HG02623 (cell line): ENCODE measurements at regions not wholly inside any gene's neighbourhood (a gene's known extent, or its start where the extent isn't known, plus 50 kb on each side); places are given as distances from the start of the nearest gene placed in this dataset.

Experiments
- ATAC-seq: cut with Tn5 transposase; IDR thresholded peaks from one replicate; pipeline ENCODE4 v1.9.1; 2021; ENCODE audit warnings: moderate library complexity; ENCODE audit not compliant: unreplicated experiment

GRCh38 chr10:78950656-78951587, 117.8 kb upstream of the ZMIZ1 start:
- ATAC-seq = no peak

- ATAC-seq = no peak
Observed at GRCh38 chr10:78952030-78952429, 116.7 kb upstream of the ZMIZ1 start.

- ATAC-seq = no peak
Observed at GRCh38 chr10:78952686-78953085, 116.1 kb upstream of the ZMIZ1 start.

- no peak for ATAC-seq
Observed at GRCh38 chr10:78953113-78953798, 115.5 kb upstream of the ZMIZ1 start.

GRCh38 chr10:78953799-78954297, 114.9 kb upstream of the ZMIZ1 start:
- no peak for ATAC-seq

- ATAC-seq = no peak
Observed at GRCh38 chr10:78954689-78955088, 114.1 kb upstream of the ZMIZ1 start.

DNA sequence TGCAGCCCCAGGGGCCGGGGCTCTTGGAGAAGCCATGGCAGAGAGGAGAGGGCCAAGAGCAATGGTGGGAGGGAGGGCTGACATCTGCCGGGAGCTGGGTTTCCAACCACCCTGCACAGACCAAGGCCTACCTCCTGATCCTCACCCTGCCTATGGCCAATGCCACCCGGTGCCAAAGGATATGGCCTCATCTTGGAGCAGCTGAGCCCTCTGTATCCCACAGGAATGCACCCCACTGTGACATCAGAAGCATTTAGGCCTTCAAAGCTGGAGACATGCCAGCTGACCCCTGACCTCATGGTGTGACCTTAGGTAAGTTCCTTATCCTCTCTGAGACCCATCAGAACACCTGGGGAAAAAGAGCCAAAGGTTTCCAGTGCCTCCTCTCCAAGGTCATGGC, 113.6 kb upstream of the ZMIZ1 start:
- no peak for ATAC-seq

GRCh38 chr10:78956391-78956790, 112.4 kb upstream of the ZMIZ1 start:
- no peak for ATAC-seq

GRCh38 chr10:78957471-78958039, 111.2 kb upstream of the ZMIZ1 start:
- ATAC-seq = no peak

GRCh38 chr10:78959217-78959923, 109.4 kb upstream of the ZMIZ1 start:
- ATAC-seq = no peak

DNA sequence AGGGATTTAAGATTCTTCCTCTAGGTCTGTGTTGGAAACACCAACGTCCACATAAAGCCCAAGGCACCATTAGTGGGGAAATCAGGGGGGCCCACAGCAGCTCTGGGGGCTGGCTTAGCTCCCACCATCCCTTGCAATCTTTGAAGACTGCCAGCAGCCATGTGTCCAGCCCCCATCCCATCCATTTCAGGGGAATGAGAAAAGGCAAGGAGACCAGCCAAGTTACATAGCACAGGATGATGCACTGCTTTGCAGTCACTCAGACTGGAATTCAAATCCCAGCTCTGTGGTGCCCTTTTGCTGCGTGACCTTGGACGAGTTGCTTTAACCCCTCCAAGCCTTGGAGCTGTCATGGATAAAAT, 108.9 kb upstream of the ZMIZ1 start:
- ATAC-seq = no peak

DNA sequence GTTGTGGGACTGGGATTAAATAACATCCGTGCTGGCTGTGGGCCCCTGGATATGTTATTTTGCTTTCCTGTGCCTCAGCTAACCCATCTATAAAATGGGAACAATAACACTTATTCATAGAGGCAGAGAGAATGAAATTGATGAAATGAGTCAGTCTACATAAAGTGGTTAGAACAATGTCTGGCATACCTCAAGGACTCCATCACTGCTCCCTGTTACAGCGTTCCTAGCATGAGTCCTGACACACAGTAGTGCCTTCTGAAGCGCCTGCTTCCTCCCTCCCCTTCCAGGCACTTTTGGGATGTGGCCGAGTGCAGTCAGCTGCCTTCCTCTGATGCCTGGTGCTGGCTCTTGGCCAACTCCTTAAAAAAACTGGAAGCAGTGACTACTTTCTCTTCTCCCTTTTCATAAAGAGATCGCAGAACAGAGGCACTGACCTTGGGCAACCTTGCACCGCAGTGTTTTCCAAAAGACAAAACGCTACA, 108.4 kb upstream of the ZMIZ1 start:
- ATAC-seq = no peak

GRCh38 chr10:78961760-78962159, 107.0 kb upstream of the ZMIZ1 start:
- no peak for ATAC-seq

GRCh38 chr10:78963074-78964034, 105.4 kb upstream of the ZMIZ1 start:
- no peak for ATAC-seq

DNA sequence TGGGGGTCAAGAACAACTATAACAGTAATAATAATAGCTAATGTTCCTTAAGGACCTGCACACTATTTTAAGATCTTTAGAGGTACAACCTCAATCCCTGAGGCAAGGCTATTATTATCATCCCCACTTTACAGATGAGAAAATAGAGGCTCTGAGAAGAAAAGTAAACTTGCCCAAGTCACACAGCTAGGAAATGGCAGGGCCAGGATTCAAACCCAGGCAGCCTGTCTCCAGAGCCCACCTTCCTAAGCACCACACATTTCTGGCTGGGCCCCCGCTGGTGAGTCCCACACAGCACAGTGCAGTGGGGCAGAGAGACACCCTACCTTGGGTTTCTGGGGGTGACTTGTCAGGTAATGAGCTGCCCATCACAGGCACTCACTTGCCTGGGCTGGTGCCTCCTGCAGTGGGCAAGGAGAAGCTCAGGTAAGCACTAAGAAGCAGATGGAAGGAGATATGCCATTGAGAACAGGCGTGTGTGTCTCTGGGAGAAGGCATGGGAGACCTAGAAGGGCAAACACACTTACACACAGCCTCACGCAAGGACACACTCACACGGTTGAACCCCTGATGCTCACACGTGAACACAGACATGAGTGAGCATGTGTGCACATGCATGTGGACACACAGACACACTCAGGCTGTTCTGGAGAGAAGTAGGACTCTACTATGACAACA, 104.4 kb upstream of the ZMIZ1 start:
- ATAC-seq = no peak

- ATAC-seq = no peak
Observed at GRCh38 chr10:78964952-78965633, 103.7 kb upstream of the ZMIZ1 start.

DNA sequence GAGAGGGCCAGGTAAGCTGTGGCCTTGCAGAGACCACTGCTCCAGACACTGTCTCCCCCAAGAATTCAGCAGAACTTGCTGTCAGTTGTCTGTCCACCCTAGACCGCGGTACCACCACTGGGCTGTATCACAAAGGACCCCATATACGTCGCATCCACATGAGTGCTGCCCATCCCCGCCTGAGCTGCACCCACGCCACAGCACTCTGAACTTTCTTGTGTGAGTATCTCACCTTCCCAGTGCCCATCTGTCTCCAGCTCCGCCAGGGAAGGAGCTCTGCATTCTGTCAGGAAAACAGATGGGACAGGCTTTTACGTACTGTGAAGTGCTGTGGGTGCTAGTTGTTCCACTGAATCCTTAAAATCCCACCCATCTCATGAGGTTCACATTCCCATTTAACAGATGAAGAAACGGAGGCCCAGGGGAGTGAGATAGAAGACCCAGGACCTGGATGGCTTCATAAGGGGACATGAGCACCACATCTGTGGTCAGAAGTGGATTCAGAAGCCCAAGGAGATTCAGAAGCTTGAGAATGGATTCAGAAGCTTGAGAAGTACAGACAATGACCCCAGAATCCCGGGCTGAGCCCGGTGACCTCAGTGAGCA, 102.5 kb upstream of the ZMIZ1 start:
- no peak for ATAC-seq

DNA sequence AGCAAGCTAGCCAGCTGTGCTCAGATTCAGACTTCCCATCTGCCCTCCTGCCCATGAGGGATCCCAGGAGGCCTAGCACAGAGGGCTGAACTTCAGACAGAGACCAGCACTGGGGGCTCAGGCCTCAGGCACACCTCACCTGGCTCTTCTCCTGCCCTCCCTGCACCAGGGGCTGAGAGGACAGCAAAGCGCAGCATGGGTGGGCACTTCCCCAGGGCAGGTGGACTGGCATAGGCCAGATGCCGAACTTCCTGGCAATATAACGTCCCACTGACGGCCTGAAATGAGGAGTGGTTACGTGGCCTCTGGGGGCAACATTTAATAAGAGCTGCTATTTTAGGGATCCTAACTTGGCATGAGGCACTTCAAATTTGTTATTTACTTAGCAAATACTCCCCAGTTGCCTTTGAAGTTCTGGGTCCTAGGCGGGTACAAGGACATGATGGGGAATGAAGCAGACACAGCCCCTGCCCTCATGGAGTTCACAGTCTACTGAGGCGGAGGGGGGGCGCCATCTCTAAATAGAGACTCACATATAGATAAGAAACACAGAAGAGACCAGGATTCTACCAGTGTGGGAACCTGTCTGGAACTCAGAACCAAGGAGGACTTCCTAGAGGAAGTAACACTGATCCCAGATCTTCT, 101.8 kb upstream of the ZMIZ1 start:
- ATAC-seq = no peak
